HUDEP-2 (cell line): ENCODE measurements at regions not wholly inside any gene's neighbourhood (a gene's known extent, or its start where the extent isn't known, plus 50 kb on each side); places are given as distances from the start of the nearest gene placed in this dataset.
A peak's percentile ranks its signal among the peaks of the same experiment; 100 is the strongest.

Experiments used
- DNase-seq, 76 experiments: peaks; one replicate each; lab custom pipeline; 2025; ENCODE audit not compliant: unreplicated experiment in 76 of 76; lab: John Stamatoyannopoulos, UW

DNA sequence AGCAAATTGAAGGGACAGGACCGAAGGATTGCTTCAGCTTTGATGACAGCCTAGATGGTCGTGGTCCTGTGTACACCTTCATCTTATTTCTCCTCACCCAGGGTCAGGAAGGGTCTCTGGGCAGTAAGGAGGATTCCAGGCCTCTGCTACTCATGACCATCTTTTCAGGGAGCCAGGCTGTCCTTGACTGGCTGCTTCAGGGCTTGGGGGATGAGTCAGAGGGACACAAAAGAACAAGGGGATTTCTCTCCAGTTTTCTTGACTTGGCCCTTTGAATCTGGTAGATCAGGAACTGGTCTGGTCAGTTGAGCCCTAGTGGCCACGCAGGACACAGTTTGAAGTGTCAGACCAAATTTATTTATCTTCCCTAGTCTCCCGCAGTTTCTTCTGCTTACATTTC is 402.1 kb upstream of the CHD6 start:
- DNase-seq, result no peak

DNA sequence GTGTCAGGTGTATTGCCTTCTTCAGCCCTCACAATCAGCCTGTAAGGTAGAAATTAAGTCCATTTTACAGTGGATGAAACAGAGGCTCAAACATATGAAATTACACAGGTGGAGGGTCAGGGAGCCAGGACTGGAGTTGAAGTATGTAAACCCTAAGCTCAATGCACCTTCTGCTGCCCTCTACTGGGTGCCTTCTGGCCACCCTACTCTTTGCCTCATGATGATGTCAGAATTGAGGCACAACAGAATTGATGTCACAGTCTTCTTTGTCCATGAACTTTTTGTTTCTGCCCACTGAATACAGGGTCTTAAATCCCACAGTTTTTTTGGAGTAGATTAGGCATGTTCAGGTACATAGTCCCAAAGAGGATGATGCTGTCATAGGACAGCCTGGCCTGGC is 400.8 kb upstream of the CHD6 start:
- DNase-seq, result peak in 8 of 76 experiments; percentile 2 to 27 (median 10)

DNA sequence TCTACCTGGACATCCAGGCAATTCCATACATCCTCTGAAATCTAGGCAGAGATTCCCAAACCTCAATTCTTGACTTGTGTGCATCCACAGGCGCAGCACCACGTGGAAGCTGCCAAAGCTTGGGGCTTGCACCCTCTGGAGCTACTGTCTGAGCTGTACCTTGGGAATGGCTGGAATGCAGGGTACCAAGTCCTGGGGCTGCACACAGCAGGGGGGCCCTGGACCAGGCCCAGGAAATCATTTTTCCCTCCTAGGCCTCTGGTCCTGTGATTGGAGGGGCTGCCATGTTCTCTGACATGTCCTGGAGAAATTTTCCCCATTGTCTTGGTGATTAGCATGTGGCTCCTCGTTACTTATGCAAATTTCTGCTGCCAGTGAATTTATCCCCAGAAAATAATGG is 391.9 kb upstream of the CHD6 start:
- DNase-seq, result no peak

DNA sequence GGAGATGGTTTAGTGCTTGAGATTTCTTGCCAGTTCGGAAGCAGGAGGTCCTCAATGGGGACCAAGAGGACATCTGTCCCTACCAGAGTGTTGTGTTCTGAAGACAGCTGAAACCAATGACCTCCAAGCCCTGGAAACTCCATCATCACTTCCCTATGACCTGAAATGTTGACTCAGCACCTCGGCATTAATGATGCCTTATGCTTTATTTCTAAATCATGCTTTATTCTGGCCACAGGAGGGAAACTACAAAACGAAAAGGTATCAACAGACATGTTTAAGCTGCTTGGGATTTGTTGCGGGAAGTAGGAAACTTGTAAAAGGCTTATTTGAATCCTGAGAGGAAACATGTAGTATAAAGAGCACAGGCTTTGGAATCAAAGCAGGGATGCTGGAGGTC is 389.1 kb upstream of the CHD6 start:
- DNase-seq, result no peak

DNA sequence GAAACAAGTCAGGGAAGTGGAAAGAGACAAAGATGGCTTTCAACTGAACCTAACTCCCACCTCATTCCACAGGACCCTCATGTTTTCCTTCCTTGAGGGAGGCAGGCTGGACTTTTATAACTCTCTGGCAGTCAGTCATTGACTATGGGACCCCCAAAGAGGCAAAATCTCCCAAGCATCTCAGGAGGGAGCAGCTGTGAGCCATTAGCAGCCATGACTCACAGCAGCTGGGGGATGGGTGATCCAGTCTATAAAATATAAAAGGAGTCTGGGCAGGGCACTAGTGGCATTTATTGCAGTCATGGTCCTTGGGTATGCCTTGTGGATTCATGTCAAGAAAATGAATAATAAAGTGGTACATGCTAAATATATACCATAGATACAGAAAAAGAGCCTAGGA is 387.0 kb upstream of the CHD6 start:
- DNase-seq, result no peak

DNA sequence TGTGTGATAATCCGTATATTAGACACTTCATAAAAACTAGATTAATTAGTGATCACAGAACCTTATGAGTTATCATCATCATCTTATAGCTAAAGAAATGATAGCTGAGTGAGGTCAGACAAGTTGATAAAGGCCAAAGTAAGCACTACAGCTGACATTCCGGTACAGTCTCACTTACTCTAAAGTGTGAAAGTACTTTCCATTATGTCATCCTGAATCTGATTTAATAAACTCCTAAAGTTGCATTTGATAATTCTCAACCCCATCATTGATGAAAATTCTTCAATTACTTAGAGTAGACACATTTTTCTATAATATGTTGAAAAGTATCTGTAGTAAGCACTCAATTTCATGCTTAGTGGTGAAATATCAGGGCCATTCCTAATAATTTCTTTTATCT is 385.2 kb upstream of the CHD6 start:
- no peak for DNase-seq

DNA sequence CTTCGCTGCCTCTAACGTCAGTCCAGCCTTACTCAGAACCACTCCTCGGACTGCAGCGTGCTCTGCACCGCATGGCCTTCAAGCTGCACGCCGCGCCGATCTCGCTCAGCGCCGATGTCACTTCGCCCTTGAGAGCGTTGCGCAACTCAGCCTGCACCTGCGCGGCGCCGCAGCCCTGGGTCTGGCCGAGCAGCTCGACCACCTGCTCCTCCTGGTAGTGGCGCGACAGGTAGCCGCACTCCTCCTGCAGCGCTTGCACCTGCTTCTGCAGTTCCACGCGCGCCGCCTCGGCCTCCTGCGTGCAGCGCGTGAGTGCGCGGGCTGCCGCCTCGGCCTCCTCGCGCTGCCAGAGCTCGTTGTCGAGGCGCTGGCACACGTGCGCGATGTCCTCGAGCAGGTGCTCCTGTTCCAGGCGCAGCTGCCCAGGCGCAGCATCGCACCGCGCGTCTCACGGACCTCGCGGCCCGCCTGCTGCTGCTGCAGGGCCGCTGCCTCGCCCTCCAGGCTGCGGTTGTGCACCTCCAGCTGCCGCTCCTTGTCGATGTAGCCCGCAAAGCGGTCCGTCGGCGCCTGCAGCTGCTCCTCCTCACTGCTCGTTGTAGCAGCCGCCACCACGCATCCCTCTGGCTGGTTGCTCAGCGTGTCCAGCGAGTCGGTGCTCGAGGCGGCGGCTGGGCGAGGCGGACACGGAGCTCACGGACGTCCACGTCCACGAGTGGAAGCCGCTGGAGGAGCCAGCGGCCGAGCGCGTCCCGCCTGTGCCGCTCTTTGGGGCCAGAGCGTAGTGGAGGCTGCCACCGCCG is 380.6 kb upstream of the CHD6 start:
- DNase-seq, result no peak

DNA sequence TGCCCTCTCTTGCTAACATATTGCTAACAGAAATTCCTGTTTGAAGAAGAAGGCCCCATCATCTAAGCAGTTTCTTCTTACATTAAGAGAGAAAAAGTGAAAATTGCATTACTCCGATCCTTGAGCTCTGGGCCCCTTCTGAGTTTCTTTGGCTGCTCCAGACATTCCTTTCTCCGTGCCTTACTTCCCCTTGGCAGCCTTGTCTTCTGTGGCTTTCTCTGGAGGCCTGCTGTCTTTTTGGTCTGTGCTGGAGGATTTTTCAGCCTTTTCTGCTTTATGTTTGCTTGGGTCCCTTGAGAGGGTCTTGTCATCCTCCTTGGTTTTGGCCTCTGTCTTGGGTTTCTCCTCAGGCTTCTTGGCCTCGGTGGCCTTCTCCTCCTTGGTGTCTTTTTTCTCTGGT is 378.8 kb upstream of the CHD6 start:
- DNase-seq, result no peak

DNA sequence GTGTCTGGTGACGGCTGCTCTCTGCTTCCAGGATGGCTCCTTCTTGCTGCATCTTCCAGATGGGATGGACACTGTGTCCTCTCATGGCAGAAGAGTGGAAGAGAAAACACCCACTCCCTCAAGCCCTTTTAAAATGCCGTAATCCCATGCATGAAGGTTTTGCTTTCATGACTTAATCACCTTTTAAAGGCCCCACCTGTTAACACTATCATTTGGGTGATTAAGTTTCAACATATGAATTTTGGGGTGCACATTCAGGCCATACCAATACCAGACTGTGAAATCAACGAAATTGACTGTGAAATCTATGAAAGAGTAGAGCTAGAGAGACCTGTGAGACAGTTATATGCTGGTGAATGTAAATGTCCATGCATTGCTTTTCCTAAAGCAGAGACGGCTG is 374.3 kb upstream of the CHD6 start:
- DNase-seq, result no peak

DNA sequence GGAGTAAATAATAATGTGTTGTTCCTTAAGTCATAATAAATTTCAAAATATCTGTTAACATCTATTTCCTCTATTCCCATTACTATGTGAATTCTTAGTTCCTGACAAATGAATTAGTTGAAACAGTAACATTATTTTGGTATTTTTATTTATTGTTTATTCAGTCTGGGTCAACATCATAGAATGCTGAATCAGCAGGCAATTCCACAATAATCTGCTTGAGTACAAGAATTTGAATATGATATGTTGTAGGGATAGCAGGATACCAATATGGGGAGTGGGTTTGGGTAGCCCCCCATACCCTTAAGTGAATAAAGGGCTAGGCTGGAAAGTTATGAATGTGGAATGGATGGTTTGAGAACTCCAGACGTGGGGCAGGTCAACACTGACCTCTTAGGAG is 373.2 kb upstream of the CHD6 start:
- no peak for DNase-seq

DNA sequence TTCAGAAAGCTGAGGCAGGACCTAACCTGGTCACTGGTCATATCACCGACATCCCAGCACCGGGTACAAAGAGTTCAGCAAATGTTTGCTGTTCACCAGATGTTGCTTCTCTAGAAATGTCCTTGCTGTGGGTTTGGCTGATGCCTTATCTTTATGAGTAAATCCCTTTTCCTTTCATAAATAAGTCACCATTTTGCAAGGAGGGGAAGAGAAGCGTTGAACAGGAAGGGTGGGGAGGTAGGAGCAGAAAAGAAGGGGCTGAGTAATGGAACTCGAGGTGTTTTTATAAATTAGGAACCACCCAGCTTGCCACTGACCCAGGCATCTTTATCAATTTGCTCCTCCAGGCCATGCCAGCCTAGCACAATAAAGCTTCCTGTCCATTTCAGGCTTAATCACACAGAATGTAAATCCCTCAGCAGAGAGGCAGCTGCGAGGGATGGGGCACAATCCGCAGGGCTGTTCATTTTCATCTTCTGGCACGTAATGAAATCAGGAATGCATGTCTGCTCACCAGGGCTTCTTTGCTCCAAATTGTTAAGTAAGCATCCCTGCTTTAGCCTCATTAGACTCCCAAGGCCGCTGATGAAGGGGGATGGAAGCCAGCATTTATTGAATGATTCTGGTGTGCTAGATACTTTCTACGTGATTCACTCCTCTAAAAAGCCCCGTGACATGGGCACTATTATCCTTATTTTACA is 371.9 kb upstream of the CHD6 start:
- no peak for DNase-seq

DNA sequence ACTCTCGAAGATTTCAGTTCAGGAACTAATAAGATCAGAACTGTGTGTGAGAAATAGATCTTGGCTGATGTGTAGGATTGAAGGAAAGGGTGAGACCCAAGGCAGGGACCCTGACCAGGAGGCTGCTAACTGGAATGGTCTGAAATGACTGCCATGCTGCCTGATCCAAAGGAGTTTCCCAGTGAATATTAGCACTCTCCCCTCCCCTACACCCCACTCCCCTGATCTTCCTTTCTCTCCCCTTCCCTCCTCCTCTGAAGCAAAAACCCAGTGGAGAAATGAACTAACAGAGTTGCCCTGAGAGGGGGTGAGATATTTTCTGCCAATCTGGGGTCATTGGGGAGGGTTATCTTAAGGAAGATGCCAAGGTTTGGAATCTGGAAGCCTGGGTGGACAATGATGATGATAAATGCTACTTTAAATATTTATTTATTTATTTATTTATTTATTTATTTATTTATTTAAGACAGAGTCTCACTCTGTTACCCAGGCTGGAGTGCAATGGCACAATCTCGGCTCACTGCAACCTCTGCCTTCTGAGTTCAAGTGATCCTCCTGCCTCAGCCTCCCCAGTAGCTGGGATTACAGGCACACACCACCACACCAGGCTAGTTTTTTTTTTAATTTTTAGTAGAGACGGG is 371.0 kb upstream of the CHD6 start:
- DNase-seq, result no peak

DNA sequence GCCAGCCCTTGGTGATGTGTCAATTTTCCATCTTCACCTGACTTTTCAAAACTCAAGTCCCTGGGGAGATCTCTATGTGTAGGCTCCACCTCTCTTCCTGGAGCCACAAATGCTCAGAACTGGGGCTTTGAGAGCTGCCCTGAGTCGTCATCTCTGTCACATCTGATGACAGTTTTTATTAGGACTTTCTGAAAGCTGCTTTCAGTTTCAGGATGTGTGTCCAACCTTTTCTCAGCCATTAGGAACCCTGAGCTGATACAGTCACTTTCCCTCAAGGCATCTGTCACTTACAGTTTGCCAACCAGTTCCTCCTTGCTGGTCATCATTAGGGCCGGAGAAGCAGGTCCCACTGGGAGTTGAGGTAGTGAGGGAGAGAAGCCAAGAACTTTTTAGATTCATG is 365.9 kb upstream of the CHD6 start:
- no peak for DNase-seq

DNA sequence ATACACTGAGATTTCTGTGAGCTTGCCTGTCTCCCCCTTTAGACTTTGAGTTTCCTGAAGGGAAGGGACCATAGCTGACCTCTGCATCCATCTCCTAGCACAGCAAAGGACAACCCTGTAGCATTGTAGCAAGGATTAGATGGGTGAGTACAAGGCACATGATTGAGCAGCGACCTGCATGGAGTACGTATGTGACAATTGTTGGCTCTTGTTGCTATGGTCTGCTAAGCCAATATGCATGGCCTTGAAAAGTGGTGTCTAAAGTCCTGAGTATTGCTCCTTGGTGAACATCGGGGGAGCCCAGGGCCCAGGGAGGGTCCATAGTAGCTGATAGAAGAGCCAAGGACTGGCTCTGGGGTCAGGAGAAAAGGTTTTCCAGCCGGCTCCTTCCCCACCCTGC is 365.0 kb upstream of the CHD6 start:
- no peak for DNase-seq

DNA sequence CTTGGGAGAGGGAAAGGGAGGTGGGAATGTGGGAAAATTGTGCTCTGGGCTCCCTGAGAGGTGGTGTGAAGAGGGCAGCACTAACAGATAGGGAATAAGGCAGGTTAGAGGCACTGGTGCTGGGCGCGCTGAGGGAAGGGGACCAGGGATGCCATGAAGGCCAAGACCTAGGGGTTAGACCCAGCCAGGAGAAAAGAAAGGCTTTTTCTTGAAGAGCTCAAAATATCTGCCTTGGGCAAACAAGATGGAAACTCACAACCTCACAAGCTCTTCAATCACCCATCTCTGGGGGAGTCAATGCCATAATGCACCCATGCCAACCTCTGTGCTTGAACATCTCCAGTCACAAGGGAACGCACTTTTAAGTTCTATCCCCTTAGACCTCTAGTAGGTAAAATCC is 363.6 kb upstream of the CHD6 start:
- no peak for DNase-seq

DNA sequence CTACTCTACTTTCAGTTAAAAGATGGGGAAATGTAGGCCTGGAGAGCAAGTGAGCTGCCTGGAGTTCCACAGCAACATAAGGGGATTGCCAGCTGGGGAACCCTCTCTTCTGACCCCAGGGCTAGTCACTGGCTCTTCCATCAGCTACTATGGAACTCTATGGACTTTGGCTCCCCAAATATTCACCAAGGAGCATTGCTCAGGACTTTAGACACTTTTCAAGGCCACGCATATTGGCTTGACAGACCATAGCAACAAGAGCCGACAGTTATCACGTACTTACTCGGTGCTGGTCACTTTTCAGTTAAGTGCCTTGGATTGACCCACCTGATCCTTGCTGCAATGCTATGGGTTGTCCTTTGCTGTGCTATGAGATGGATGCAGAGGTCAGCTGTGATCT is 360.7 kb upstream of the CHD6 start:
- DNase-seq, result no peak

DNA sequence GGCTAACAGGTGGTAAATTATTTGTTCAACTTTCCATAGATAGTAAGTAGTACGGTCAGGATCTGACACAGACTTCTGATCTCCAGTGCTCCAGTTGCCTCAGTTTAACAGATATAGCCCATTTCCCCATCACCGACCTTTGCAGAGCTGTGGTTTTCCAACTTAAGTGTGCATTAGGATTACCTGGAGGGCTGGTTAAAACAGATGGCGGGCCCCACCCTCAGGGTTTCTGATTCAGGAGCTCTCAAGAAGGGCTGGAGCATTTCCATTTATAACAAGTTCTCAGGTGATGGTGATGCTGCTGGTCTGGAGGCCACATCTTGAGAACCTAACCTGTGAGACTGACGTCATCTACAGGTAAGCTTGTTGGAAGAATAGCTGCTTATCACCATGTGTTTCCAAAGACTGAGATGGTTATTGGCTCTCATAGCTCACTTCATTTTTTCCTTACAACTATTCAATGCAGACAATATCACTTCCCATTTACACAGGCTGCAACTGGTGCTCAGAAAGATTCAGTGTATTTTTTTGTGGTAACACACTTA is 360.1 kb upstream of the CHD6 start:
- no peak for DNase-seq

DNA sequence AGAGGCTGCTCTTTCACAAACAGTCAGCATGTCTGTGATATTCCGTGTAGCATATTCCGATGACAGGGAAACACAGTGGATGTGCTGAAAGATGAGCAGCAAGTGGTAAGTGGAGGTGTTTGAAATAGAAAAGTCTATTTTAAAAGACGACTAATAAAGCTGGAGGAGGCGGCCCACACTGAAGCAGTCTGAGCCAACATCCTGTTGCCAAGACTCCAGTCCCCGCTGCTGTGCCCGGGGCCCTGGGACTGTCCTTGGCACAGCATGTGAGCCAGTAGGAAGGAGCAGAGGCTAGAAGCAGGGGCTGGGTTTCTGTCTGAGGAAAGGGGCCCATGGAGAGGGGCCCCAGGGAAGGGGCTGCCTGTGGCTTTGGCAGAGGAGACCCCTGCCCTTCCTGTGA is 351.5 kb upstream of the CHD6 start:
- DNase-seq, result no peak

DNA sequence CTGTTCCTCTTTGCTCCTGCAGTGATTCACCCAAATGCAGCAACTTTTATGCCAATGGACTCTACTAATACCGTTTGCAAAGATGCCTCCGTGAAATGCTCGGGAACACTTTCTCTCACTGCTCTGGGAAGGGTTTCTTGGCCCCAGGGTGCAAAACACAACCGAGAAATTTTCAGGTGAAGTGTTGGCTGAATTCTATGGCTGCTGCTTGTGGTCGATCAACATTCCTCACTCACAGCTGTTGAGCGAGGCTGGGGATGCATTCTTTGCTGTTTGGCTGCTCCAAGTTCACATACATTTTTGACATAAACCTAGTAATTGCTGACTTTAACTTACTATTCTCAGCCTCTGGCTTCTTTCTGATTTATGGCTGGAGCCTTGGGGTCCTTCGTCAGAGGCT is 342.0 kb upstream of the CHD6 start:
- no peak for DNase-seq

DNA sequence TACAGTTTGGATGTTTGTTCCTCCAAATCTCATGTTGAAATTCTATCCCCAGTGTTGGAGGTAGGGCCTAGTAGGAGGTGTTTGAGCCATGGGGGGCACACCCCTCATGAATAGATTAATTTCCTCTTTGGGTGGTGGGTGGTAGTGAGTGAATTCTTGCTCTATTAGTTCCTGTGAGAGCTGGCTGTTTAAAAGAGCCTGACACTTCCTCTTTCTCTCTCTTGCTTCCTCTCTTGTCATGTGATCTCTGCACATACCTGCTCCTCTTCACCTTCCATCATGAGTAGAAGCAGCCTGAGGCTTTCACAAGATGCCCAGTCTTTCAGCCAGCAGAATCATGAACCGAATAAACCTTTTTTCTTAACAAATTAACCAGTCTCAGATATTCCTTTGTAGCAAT is 340.2 kb upstream of the CHD6 start:
- DNase-seq, result no peak

DNA sequence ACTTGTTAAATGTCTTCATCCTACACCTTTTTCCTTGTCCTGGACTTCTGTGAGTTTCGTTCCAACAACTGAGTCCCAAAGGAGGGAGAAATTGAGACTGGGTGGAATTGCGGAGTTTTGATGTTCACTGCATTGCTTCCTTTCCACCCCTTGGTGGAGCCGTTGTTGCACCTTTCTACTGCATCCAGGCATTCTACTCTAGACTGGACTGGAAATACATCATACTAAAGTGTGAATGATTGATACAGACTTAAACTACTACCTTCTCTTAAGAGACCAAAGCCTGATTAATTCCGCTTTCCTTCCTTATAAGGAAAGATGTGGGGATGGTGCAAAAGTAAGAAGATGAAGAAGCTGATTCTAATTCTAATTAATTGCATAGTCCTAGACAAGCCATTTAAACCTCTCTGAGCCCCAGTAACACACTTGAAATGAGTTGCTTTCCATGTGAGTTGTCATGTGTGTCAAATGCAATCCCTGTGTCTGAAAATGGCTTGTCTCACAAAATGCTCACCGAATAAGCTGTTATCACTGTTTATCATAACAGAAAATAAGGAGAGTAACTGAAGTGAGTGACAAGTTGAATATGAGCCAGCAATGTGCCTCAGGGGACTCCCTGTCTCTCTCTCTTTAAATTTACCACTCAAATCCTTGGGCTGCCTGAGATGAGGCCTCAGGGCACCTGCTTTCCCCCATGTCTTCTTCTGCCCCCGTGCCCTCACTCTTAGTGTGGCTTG is 338.3 kb upstream of the CHD6 start:
- peak in 17 of 76 experiments; percentile 2 to 33 (median 10) for DNase-seq
